SK-N-SH (cell line): ENCODE measurements at regions not wholly inside any gene's neighbourhood (a gene's known extent, or its start where the extent isn't known, plus 50 kb on each side); places are given as distances from the start of the nearest gene placed in this dataset.

Experiments
- EZH2phosphoT487 ChIP-seq: fragments of 200-600 bp; sonication (generic); IDR thresholded peaks from 2 replicates; pipeline ENCODE4 v1.6.1; 2017; ENCODE audit warnings: low read depth, mixed run types, mild to moderate bottlenecking, antibody characterized with exemption, moderate library complexity, borderline replicate concordance
- POLR2AphosphoS5 ChIP-seq: IDR thresholded peaks from 2 replicates; pipeline ENCODE4 v1.6.1; 2012; ENCODE audit warnings: low read depth, low read length

- TF ChIP-seq EZH2phosphoT487 (no peak), POLR2AphosphoS5 (no peak)
These were observed 633.3 kb downstream of the LMO4 start for GRCh38 chr1:87961992-87962391.
